ENCODE measurements at regions not wholly inside any gene's neighbourhood (a gene's known extent, or its start where the extent isn't known, plus 50 kb on each side); places are given as distances from the start of the nearest gene placed in this dataset.

DNA sequence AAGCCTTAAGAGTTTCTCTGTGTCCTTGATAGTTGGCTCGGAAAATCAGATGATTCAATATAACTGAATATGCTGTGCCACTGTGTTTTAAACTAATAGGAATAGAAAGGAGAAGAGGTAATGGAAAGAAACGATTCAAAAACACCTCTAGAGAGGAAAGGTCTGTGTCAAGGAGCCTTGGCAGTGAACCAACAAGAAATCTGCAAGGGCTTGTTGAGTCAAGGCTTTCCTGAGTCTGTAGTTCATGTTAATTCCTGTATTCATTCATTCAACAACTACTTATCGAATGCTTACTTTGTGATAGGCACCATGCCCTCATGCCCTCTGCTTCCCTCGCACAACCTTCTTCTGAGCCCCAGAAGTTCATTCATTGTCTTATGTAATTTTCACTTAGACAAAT lies 336.0 kb downstream of the PDHA2 start:
- H3K4me3 ChIP-seq (ENCODE audit: low read depth, low read length), result no peak overlapping the region
- no peak for DNase-seq (ENCODE audit: low read depth)
- TF ChIP-seq, protein P1, sequence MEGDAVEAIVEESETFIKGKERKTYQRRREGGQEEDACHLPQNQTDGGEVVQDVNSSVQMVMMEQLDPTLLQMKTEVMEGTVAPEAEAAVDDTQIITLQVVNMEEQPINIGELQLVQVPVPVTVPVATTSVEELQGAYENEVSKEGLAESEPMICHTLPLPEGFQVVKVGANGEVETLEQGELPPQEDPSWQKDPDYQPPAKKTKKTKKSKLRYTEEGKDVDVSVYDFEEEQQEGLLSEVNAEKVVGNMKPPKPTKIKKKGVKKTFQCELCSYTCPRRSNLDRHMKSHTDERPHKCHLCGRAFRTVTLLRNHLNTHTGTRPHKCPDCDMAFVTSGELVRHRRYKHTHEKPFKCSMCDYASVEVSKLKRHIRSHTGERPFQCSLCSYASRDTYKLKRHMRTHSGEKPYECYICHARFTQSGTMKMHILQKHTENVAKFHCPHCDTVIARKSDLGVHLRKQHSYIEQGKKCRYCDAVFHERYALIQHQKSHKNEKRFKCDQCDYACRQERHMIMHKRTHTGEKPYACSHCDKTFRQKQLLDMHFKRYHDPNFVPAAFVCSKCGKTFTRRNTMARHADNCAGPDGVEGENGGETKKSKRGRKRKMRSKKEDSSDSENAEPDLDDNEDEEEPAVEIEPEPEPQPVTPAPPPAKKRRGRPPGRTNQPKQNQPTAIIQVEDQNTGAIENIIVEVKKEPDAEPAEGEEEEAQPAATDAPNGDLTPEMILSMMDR (IDR thresholded peaks at IDR 0.05; ENCODE audit: insufficient read depth, low read depth, low read length, missing control alignments), result no peak

- no peak for DNase-seq (ENCODE audit: low read depth)
- TF ChIP-seq, protein P1 (IDR thresholded peaks at IDR 0.05; ENCODE audit: insufficient read depth, low read depth, low read length, missing control alignments), result no peak
- H3K4me3 ChIP-seq (ENCODE audit: low read depth, low read length), result no peak overlapping the region
These were observed 343.7 kb downstream of the PDHA2 start for GRCh38 chr4:96183611-96184010.

DNA sequence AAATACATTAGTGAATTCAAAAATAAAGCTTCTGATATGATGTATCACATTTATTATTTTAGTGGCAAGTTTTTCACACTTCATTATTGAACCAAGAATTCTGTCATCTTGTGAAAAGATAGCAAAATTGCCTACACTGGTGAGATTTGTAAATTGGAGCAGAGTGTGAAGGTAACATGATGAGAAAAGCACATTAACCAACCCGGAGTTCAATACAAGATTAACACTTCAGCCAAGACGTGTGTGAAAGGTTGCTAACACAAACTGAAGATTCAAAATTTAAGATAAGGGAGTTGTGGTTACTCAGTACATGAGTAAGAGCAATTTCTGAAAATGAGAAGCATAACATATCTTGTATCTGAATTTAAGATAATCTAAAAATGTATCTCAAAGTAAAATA lies 346.7 kb downstream of the PDHA2 start:
- no peak overlapping the region for H3K4me3 ChIP-seq (ENCODE audit: low read depth, low read length)
- no peak for DNase-seq (ENCODE audit: low read depth)
- TF ChIP-seq, protein P1 (IDR thresholded peaks at IDR 0.05; ENCODE audit: insufficient read depth, low read depth, low read length, missing control alignments), result no peak

DNA sequence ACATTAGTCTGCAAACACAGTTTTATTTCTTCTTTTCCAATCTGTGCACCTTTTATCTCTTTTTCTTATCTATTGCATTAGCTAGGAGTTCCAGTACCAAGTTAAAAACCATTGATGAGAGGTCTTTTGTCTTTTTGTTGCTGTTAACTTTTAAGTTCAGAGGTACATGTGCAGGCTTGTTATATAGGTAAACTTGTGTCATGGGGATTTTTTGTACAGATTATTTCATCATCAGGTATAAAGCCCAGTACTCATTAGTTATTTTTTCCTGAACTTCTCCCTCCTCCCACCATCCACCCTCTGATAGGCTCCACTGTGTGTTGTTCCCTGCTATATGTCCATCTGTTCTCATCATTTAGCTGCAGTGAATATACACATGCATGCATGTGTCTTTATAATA lies 349.9 kb downstream of the PDHA2 start:
- no peak for DNase-seq (ENCODE audit: low read depth)
- no peak overlapping the region for H3K4me3 ChIP-seq (ENCODE audit: low read depth, low read length)
- TF ChIP-seq, protein P1 (IDR thresholded peaks at IDR 0.05; ENCODE audit: insufficient read depth, low read depth, low read length, missing control alignments), result no peak

- TF ChIP-seq, protein P1 (IDR thresholded peaks at IDR 0.05; ENCODE audit: insufficient read depth, low read depth, low read length, missing control alignments), result no peak
- DNase-seq (ENCODE audit: low read depth), result no peak
- H3K4me3 ChIP-seq (ENCODE audit: low read depth, low read length), result no peak overlapping the region
These were observed 353.2 kb downstream of the PDHA2 start for GRCh38 chr4:96193061-96193460.

GRCh38 chr4:96194993-96195392 lies 355.1 kb downstream of the PDHA2 start:
- no peak for DNase-seq (ENCODE audit: low read depth)
- H3K4me3 ChIP-seq (ENCODE audit: low read depth, low read length), result no peak overlapping the region
- TF ChIP-seq, protein P1 (IDR thresholded peaks at IDR 0.05; ENCODE audit: insufficient read depth, low read depth, low read length, missing control alignments), result no peak

GRCh38 chr4:96205143-96205936 lies 365.4 kb downstream of the PDHA2 start:
- TF ChIP-seq, protein P1 (IDR thresholded peaks at IDR 0.05; ENCODE audit: insufficient read depth, low read depth, low read length, missing control alignments), result no peak
- no peak for DNase-seq (ENCODE audit: low read depth)
- no peak overlapping the region for H3K4me3 ChIP-seq (ENCODE audit: low read depth, low read length)
